ENCODE measurements at regions not wholly inside any gene's neighbourhood (a gene's known extent, or its start where the extent isn't known, plus 50 kb on each side); places are given as distances from the start of the nearest gene placed in this dataset.

DNA sequence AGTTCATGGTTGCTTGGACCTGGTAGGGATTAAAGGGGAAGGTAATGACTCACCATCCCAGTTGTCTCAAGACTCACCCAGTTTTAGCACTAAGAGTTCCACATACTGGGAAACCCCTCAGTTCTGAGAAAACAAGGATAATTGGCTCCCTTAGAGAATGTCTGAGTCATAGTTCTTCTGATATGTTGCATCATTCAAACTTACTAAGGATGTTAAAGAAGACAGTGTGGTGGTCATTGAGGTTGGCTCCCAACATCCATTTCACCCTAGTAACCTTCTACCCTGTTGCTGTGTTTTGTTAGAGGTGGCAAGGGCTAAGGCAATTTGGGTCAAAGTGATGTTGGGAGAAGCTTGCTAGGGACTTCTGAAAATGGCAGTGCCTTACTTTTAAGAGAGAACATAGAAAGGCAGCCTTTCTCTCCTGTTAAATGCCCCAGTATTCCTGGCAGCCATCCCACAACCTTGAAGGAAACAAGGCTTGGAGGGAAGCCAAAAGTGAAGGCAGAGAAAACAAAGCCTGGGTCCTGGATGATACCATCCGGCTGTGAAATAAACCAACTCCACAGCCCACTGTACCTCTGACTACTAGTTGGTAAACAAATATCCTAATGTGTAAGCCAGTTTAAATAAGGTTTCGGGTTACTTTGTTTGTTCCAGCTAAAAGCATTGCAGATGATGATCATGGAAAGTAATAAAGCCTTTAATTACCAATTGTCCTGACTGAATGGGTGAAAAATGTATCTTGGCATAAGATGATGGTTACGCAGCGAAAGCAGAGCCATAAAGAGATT, 80.4 kb upstream of the ADAMTSL1 start:
- DNase-seq, result no peak
- intact Hi-C loops (cut with micrococcal nuclease), result no loop called here
- no peaks in the 10 kb centered on the region for H3K27me3 Mint-ChIP-seq
- H3K4me1 Mint-ChIP-seq, result no peaks in the 10 kb centered on the region
- H3K9me3 Mint-ChIP-seq, result no peaks in the 10 kb centered on the region
- no peaks in the 10 kb centered on the region for H3K36me3 Mint-ChIP-seq (ENCODE audit: low read depth)
- H3K4me3 Mint-ChIP-seq, result no peak overlapping the region
- H3K27ac Mint-ChIP-seq, result no peak overlapping the region

DNA sequence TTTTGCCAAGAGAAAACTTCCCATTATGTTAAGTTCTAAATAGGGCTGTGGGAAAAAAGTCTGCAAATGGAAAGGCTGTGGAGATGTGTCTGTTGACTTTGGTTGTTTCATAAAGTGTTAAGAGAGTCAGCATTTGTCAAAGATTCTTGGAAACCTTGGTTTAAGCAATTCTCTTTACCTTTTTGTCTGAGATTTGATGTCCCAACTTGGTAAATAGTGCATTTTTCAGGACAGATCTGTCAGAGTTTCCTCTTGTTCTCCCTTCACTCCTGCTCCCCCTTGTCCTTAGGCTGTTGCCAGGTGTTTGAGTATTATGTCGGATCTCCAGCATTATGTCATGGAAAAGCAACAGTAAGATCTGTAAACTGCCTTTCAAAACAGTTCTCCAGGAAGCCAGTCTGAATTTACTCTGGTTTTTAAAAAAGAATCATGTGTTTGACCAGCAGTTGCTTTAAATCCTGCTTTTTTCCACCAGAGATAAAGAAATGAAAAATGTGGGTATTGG, 79.1 kb upstream of the ADAMTSL1 start:
- intact Hi-C loops (cut with micrococcal nuclease), result no loop called here
- Mint-ChIP-seq H3K27me3 (no peaks in the 10 kb centered on the region), H3K4me3 (no peak overlapping the region), H3K36me3 (ENCODE audit: low read depth) (no peaks in the 10 kb centered on the region), H3K27ac (no peak overlapping the region), H3K4me1 (no peaks in the 10 kb centered on the region), H3K9me3 (no peaks in the 10 kb centered on the region)
- DNase-seq, result no peak

DNA sequence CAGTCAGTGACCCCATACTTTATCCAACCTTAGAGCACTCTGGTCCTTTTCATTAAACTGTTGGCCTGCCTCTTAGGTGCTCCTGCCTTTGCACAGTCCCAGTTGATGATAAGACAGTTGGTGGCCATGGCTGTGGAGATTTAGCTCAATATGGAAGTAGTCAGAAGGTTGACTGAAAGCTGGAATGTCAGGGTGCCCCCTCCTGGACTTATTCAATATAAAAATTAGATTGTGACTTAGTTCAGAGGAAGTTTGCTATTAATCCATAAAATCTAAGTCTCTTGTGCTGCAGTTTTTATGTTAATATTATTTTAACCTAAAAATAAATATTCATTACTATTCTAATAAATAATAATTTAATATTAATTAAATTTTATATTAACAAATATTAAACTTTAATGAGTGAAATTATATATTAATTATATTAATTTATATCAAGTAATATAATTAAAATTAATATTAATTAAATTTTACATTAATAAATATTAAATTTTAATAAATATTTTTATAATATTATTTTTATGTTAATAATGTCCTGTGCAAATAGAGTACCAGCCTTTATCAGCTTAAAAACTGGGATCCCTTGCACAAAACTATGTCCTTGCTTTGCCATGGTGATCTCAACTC, 77.7 kb upstream of the ADAMTSL1 start:
- Mint-ChIP-seq H3K27me3 (no peaks in the 10 kb centered on the region), H3K4me1 (no peaks in the 10 kb centered on the region), H3K9me3 (no peaks in the 10 kb centered on the region), H3K4me3 (no peak overlapping the region), H3K36me3 (ENCODE audit: low read depth) (no peaks in the 10 kb centered on the region), H3K27ac (no peak overlapping the region)
- DNase-seq, result no peak
- intact Hi-C loops (cut with micrococcal nuclease), result no loop called here

DNA sequence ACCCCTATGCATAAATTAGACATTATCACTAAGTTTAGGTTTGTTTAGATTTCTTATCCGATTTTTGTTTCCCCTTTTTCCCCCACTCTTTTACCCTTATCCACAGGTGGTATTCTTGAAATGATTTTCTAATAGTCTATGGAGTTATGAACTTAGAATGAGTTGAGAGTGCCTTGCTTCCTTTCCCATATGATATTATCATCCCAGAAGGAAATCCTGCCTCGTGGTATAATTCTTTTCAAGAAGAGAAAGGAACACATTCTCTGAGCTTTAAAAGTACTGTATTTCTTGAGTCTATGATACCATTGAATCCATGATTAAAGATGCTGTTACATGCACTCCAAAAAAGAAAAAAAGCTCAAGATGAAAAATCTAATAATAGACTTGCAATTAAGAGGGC, 76.9 kb upstream of the ADAMTSL1 start:
- Mint-ChIP-seq H3K27me3 (no peaks in the 10 kb centered on the region), H3K4me1 (no peaks in the 10 kb centered on the region), H3K4me3 (no peak overlapping the region), H3K9me3 (no peaks in the 10 kb centered on the region), H3K27ac (no peak overlapping the region), H3K36me3 (ENCODE audit: low read depth) (no peaks in the 10 kb centered on the region)
- intact Hi-C loops (cut with micrococcal nuclease), result no loop called here
- DNase-seq, result no peak

DNA sequence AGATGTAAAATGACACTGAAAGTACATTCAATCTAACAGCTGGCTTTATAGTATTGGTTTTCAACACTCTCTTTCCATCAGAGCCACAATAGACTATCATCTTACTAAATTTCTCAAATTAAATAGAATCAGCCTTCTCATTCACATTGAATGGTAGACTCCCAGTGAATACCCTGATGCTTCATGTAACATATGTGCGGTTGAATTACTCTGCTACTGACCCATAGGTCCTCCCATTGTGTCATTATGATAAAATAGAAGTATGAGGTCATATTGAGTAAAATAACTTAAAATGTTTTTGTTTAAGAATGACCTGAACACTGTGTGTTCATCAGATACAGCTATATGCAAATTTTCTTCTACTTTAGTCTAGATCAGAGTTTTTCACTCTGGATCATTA, 75.9 kb upstream of the ADAMTSL1 start:
- Mint-ChIP-seq H3K4me3 (no peak overlapping the region), H3K27ac (no peak overlapping the region), H3K4me1 (no peaks in the 10 kb centered on the region), H3K36me3 (ENCODE audit: low read depth) (no peaks in the 10 kb centered on the region), H3K9me3 (no peaks in the 10 kb centered on the region), H3K27me3 (no peaks in the 10 kb centered on the region)
- intact Hi-C loops (cut with micrococcal nuclease), result no loop called here
- no peak for DNase-seq

DNA sequence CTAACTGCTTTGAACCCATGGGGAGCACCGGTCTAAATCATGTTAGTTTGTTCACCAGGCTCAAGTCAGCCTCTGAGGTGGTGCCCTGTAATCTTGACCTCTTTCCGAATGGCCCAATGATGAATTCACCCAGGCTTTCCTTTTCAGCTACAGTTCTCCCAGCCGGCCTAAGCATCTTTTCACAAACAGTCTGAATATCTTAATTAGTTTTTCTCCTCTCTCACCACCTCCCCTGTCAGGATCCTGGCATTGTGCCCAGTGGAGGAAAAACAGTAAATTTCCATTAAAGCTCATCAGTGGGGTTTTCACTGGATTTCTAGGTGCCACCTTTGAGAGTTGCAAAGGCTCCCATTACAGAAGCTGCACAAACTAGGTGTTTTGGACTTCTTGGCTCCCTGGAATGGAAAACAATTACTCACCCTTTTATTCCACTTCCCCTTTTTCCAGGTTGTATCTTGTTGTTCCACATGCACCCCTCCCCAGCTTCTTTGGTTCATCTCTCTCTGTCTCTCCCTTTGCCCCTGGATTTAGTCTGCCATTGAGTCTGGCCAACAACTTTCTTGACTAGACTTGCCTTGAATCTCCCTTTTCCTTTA, 69.4 kb upstream of the ADAMTSL1 start:
- Mint-ChIP-seq H3K4me3 (no peak overlapping the region), H3K27ac (no peak overlapping the region), H3K9me3 (no peaks in the 10 kb centered on the region), H3K4me1 (no peaks in the 10 kb centered on the region), H3K36me3 (ENCODE audit: low read depth) (no peaks in the 10 kb centered on the region), H3K27me3 (no peaks in the 10 kb centered on the region)
- DNase-seq, result no peak
- intact Hi-C loops (cut with micrococcal nuclease), result no loop called here

DNA sequence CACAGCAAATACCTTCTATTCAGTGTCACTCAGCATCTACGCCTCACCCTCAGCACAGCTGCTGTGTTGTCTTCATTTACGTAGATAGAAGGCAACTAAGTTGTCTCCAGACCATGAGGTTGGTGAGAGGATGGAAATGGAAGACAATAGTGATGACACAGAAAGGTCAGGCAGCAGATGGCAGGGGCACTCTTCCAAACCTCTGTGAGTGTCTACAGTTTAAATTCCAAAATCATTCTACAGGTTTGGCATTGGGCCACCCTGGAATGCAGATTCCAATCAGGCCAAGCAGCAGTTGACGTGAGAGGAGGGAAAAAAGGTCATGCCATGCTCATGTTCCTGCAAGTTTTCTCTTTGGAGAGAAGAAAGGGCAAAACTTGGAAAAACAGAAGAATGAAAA, 68.7 kb upstream of the ADAMTSL1 start:
- H3K36me3 Mint-ChIP-seq (ENCODE audit: low read depth), result no peaks in the 10 kb centered on the region
- H3K27ac Mint-ChIP-seq, result no peak overlapping the region
- H3K9me3 Mint-ChIP-seq, result no peaks in the 10 kb centered on the region
- no peak for DNase-seq
- intact Hi-C loops (cut with micrococcal nuclease), result no loop called here
- no peak overlapping the region for H3K4me3 Mint-ChIP-seq
- no peaks in the 10 kb centered on the region for H3K27me3 Mint-ChIP-seq
- no peaks in the 10 kb centered on the region for H3K4me1 Mint-ChIP-seq

DNA sequence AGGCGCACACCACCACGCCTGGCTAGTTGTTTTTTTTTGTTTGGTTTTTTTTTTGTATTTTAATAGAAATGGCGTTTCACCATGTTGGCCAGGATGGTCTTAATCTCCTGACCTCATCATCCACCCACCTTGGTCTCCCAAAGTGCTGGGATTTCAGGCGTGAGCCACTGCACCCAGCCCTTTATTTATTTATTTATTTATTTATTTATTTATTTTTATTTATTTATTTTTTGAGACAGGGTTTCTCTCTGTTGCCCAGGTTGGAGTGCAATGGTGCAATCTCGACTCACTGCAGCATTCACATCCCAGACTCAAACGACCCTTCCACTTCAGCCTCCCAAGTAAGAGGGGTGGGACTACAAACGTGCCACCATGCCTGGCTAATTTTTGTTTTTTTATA, 63.0 kb upstream of the ADAMTSL1 start:
- DNase-seq, result no peak
- Mint-ChIP-seq H3K27me3 (peaks cover 2% of the 10 kb centered on the region), H3K9me3 (no peaks in the 10 kb centered on the region), H3K27ac (no peak overlapping the region), H3K36me3 (ENCODE audit: low read depth) (no peaks in the 10 kb centered on the region), H3K4me1 (no peaks in the 10 kb centered on the region), H3K4me3 (no peak overlapping the region)
- intact Hi-C loops (cut with micrococcal nuclease), result no loop called here

DNA sequence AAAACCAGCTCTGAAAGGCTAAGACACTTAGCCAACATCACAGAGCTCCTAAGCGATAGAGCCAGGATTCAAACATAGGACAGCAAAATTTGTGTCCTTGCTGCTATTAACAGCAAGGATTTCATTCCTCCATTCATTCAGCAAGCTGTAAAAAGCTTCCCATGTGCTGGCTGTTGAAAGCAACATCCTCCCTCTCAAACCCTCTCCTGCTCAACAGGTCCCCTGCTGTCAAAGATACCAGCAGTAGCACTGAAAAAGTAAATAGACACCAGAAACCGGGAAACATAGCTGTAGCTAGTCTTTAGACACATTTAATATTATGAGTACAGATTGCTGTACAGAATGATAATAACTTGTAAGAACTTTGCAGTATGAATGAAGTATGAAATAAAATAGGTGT, 52.6 kb upstream of the ADAMTSL1 start:
- H3K4me1 Mint-ChIP-seq, result no peaks in the 10 kb centered on the region
- no peaks in the 10 kb centered on the region for H3K9me3 Mint-ChIP-seq
- no peaks in the 10 kb centered on the region for H3K36me3 Mint-ChIP-seq (ENCODE audit: low read depth)
- H3K27me3 Mint-ChIP-seq, result peaks cover 2% of the 10 kb centered on the region
- no peak overlapping the region for H3K27ac Mint-ChIP-seq
- DNase-seq, result no peak
- intact Hi-C loops (cut with micrococcal nuclease), result no loop called here
- H3K4me3 Mint-ChIP-seq, result no peak overlapping the region

DNA sequence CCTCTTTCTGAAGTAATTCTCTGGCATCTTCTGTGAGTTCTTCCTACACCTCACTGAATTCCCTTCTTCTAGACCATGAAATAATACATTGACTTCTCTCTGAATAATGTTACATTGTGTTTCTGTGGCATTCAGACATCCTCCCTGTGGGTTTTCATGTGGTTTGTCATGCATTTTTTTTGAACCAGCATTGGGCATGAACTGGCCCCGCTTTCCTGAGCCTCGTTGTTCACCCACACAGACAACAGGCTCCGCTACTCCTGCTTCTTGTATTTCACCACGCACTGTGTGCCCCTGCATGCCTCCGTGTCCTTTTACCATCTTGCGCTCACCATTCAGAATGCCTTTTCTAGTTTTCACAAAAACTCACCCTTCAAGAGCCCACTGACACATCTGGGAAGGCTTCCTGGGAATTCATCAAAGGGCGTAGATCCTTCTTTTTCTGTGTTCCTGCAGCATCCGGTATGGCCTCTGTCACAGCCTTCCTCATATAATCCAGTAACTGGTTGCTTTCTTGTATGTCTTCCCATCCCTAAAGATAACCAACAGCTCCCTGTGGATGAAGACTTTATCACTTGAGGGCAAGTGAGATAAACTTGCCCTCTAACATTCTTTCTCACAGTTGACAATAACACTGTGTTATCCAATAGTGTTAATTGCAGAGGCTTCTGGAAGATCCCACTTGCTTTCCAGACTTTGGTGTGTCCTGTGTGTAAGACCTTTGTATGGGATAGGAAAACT, 51.5 kb upstream of the ADAMTSL1 start:
- intact Hi-C loops (cut with micrococcal nuclease), result no loop called here
- no peaks in the 10 kb centered on the region for H3K4me1 Mint-ChIP-seq
- peaks cover 2% of the 10 kb centered on the region for H3K27me3 Mint-ChIP-seq
- DNase-seq, result no peak
- H3K27ac Mint-ChIP-seq, result no peak overlapping the region
- no peaks in the 10 kb centered on the region for H3K9me3 Mint-ChIP-seq
- H3K4me3 Mint-ChIP-seq, result no peak overlapping the region
- no peaks in the 10 kb centered on the region for H3K36me3 Mint-ChIP-seq (ENCODE audit: low read depth)

DNA sequence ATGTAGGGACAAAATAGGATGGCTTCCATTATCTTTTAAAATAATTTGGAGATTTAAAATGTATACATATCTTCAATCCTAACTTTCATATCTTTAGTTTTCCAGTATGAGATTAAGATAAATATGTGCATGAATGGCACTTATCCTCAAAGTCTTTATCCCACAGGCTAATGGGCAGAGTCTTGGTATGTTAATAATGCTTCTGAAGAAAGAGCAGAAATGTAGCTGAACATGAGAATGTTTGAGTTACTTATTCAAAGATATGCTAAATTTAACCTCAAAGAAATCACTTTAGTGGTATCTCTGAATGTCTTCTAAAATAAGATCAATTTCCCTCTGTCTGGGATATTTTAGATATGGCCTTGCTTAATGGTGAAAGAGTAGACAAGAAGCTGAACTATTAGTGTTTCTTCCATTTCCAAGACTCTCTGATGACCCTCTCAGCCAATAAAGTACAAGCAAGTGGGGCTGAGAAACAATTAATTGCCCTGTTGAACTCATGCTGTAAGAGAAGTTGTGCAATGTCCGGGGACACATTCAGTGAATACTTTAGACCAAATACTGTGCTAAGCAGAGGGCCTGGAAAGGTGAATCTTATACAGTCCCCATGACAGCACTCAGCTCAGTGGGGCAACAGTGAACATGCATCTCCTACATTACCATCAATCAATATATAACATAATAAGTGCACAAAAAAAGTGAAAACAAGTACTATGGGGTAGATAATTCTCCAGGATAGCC, 50.0 kb upstream of the ADAMTSL1 start:
- intact Hi-C loops (cut with micrococcal nuclease), result no loop called here
- no peak for DNase-seq
- Mint-ChIP-seq H3K4me3 (no peak overlapping the region), H3K27ac (no peak overlapping the region), H3K9me3 (no peaks in the 10 kb centered on the region), H3K4me1 (no peaks in the 10 kb centered on the region), H3K36me3 (ENCODE audit: low read depth) (no peaks in the 10 kb centered on the region), H3K27me3 (peaks cover 1% of the 10 kb centered on the region)
